ENCODE measurements at regions not wholly inside any gene's neighbourhood (a gene's known extent, or its start where the extent isn't known, plus 50 kb on each side); places are given as distances from the start of the nearest gene placed in this dataset.

- TF ChIP-seq POLR2AphosphoS5 (IDR thresholded peaks at IDR 0.05; ENCODE audit: low read depth, low read length), result no peak
- TF ChIP-seq, protein P1, sequence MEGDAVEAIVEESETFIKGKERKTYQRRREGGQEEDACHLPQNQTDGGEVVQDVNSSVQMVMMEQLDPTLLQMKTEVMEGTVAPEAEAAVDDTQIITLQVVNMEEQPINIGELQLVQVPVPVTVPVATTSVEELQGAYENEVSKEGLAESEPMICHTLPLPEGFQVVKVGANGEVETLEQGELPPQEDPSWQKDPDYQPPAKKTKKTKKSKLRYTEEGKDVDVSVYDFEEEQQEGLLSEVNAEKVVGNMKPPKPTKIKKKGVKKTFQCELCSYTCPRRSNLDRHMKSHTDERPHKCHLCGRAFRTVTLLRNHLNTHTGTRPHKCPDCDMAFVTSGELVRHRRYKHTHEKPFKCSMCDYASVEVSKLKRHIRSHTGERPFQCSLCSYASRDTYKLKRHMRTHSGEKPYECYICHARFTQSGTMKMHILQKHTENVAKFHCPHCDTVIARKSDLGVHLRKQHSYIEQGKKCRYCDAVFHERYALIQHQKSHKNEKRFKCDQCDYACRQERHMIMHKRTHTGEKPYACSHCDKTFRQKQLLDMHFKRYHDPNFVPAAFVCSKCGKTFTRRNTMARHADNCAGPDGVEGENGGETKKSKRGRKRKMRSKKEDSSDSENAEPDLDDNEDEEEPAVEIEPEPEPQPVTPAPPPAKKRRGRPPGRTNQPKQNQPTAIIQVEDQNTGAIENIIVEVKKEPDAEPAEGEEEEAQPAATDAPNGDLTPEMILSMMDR (IDR thresholded peaks at IDR 0.05), result no peak
- TF ChIP-seq TCF12 (IDR thresholded peaks at IDR 0.05), result no peak
These were observed 538.1 kb upstream of the HS3ST1 start for GRCh38 chr4:11966782-11967181.
